ENCODE measurements at regions not wholly inside any gene's neighbourhood (a gene's known extent, or its start where the extent isn't known, plus 50 kb on each side); places are given as distances from the start of the nearest gene placed in this dataset.

DNA sequence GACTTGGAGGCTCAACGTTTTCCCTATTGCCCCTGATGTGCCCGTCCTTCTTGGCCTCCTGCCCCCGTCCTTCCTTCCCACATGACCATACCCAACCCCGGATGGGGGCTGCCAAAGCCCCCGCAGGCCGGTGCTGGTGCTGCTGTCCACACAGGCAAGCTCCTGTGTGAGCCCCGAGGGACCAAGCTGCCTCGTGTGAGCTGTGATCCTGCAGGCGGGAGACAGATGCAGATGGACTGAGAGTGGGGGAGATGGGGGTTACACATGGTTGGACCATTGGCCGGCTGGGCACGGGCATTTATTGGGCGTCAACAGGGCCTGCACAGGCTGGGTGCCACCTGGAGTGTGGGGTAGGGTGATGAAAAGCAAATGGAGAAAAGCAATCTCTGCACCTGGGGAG, 313.2 kb upstream of the B3GAT1 start:
- TF ChIP-seq EP300 (IDR thresholded peaks at IDR 0.05; ENCODE audit: borderline replicate concordance in 1 of 2, low read depth in 2 of 2, low read length in 2 of 2) (no peak), ATF2 (IDR thresholded peaks at IDR 0.05; ENCODE audit: low read length) (no peak), POLR2AphosphoS5 (IDR thresholded peaks at IDR 0.05; ENCODE audit: low read depth, low read length) (no peak), CTCF (IDR thresholded peaks at IDR 0.05; ENCODE audit: control extremely low read depth in 1 of 3, insufficient read depth in 1 of 3, low read depth in 1 of 3, low read length in 3 of 3) (no peak), POLR2A (IDR thresholded peaks at IDR 0.05; ENCODE audit: control extremely low read depth in 1 of 2, low read depth in 2 of 2, low read length in 2 of 2) (no peak), SRF (IDR thresholded peaks at IDR 0.05; ENCODE audit: low read depth, low read length) (no peak), SIN3A (conservative IDR thresholded peaks at IDR 0.05 in 1 of 2, IDR thresholded peaks at IDR 0.05 in 1 of 2; ENCODE audit: low read depth in 1 of 2, low read length in 2 of 2) (no peak), SP4 (IDR thresholded peaks at IDR 0.05; ENCODE audit: low read length) (no peak), KDM5A (IDR thresholded peaks at IDR 0.05; ENCODE audit: low read length) (no peak), EZH2 (IDR thresholded peaks at IDR 0.05; ENCODE audit: low read depth, low read length, severe bottlenecking) (no peak), RAD21 (IDR thresholded peaks at IDR 0.05 in 1 of 2, conservative IDR thresholded peaks at IDR 0.05 in 1 of 2; ENCODE audit: low read depth in 2 of 2, low read length in 2 of 2) (no peak), TAF7 (optimal IDR thresholded peaks at IDR 0.05; ENCODE audit: borderline replicate concordance, low read depth, low read length) (no peak)
